ENCODE measurements at regions not wholly inside any gene's neighbourhood (a gene's known extent, or its start where the extent isn't known, plus 50 kb on each side); places are given as distances from the start of the nearest gene placed in this dataset.
A peak's percentile ranks its signal among the peaks of the same experiment; 100 is the strongest.

DNA sequence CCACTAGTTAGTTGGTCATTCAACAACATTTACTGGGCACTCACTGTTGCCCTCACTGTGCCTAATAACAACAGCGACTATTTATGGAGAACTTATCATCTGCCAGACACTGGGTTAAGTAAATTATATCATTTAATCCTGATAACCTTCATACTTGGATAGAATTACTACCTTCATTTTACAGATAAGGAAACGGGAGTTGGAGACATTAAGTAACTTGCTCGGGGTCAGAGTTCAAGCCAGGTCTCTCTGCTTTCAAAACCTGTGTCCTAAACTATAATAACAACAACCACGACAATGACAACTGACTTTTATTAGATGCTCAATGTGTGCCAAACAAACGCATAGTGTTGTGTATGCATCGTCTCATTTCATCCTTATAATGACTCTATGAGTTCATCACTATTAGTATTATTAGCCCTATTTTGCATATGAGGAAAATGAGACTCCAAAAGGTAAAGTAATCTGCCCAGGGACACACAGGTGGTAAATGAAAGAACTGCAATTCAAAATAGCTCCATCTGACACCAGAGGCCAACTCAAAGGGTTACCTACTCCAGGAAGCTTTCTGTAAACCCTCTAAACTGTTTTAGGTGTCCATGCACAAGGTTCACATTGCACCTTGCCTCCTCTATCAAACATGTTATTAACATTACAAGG is 98.4 kb upstream of the ACSL4 start:
- Histone ChIP-seq H3K36me3 (no peaks in the 10 kb centered on the region), H3K4me1 (no peaks in the 10 kb centered on the region), H3K9me3 (no peaks in the 10 kb centered on the region), H3K27ac (no peak overlapping the region), H3K4me3 (no peak overlapping the region), H3K27me3 (no peaks in the 10 kb centered on the region)
- DNase-seq (ENCODE audit: extremely low spot score in 2 of 2), result no peak
- intact Hi-C loops (cut with DNase I), result no loop called here
- TF ChIP-seq, protein P1, sequence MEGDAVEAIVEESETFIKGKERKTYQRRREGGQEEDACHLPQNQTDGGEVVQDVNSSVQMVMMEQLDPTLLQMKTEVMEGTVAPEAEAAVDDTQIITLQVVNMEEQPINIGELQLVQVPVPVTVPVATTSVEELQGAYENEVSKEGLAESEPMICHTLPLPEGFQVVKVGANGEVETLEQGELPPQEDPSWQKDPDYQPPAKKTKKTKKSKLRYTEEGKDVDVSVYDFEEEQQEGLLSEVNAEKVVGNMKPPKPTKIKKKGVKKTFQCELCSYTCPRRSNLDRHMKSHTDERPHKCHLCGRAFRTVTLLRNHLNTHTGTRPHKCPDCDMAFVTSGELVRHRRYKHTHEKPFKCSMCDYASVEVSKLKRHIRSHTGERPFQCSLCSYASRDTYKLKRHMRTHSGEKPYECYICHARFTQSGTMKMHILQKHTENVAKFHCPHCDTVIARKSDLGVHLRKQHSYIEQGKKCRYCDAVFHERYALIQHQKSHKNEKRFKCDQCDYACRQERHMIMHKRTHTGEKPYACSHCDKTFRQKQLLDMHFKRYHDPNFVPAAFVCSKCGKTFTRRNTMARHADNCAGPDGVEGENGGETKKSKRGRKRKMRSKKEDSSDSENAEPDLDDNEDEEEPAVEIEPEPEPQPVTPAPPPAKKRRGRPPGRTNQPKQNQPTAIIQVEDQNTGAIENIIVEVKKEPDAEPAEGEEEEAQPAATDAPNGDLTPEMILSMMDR (IDR thresholded peaks at IDR 0.05), result no peak
- TF ChIP-seq POLR2AphosphoS5 (IDR thresholded peaks at IDR 0.05; ENCODE audit: insufficient read depth in 1 of 2, low read depth in 1 of 2) (no peak), POLR2A (IDR thresholded peaks at IDR 0.05) (no peak)

DNA sequence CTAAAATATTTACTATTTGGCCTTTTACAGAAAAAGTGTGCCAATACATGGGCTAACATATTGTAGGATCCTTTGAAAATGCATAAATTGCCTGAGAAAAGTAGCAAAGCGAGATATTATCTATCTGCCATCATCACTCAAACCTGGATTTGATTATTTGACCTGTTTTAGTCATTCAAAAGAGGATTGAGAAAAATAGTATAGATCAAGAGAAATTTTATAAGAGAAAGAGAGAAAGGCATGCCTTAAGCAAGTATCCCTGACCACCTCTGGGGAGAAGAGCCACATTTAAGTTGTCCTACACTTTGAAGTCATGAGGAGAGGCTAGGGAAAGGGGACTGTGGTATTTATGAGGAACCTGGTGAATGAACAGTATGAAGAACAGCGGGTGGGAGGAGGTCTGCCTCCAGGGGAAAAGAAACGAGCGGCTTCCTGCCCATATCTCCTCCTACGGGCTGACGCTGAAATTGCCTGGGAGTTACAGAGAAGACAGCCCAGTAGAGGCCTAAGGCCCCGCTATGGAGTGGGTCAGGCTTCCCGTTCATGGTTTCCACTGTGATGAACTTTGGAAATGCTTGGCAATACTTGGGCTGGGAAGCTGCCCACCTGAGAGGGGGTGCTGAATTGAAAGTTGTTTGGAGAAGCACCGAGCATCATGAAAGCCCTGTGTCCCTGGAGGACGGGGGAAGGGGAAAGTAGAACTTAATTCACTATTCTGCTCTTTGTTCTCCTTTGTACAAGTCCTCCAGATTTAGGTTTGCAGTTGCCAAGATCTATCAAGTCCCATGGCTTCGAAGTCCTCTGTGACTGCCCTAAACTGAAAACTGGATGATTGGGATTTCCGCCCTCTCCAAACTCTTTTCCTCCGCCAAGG is 106.9 kb upstream of the ACSL4 start:
- Histone ChIP-seq H3K4me1 (no peaks in the 10 kb centered on the region), H3K36me3 (no peaks in the 10 kb centered on the region), H3K4me3 (no peak overlapping the region), H3K9me3 (no peaks in the 10 kb centered on the region), H3K27ac (no peak overlapping the region), H3K27me3 (no peaks in the 10 kb centered on the region)
- intact Hi-C loops (cut with DNase I), result no loop called here
- DNase-seq (ENCODE audit: extremely low spot score in 2 of 2), result no peak
- no peak for TF ChIP-seq POLR2A (IDR thresholded peaks at IDR 0.05)
- no peak for TF ChIP-seq POLR2AphosphoS5 (IDR thresholded peaks at IDR 0.05; ENCODE audit: insufficient read depth in 1 of 2, low read depth in 1 of 2)
- TF ChIP-seq, protein P1 (IDR thresholded peaks at IDR 0.05), result no peak

DNA sequence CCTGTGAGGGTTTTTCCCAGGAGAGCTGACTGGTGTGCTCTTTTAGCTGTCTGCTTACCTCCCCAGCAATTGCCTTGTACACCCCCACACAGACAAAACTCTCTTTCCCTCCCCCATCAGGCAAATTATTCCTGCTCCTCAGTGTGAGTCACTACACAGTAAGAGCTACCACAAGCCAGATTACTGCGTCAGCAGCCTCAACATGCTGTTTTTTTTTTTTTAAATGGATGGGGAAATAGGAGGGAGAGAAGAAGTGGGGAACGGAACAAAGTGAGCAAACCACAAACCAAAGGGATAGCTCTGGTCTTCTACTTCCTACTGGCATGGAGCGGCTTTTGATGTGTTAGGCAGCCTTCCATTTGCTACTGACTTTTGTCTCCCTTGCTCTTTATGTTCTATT is 107.5 kb upstream of the ACSL4 start:
- no peaks in the 10 kb centered on the region for H3K27me3 ChIP-seq
- no peaks in the 10 kb centered on the region for H3K4me1 ChIP-seq
- H3K4me3 ChIP-seq, result no peak overlapping the region
- peak overlapping the region; percentile 28 for H3K27ac ChIP-seq
- TF ChIP-seq POLR2AphosphoS5 (IDR thresholded peaks at IDR 0.05; ENCODE audit: insufficient read depth in 1 of 2, low read depth in 1 of 2) (peak in 1 of 2 donors; percentile 59), POLR2A (IDR thresholded peaks at IDR 0.05) (no peak)
- TF ChIP-seq, protein P1 (IDR thresholded peaks at IDR 0.05), result no peak
- no peaks in the 10 kb centered on the region for H3K9me3 ChIP-seq
- no peak for DNase-seq (ENCODE audit: extremely low spot score in 2 of 2)
- intact Hi-C loops (cut with DNase I), result no loop called here
- no peaks in the 10 kb centered on the region for H3K36me3 ChIP-seq

DNA sequence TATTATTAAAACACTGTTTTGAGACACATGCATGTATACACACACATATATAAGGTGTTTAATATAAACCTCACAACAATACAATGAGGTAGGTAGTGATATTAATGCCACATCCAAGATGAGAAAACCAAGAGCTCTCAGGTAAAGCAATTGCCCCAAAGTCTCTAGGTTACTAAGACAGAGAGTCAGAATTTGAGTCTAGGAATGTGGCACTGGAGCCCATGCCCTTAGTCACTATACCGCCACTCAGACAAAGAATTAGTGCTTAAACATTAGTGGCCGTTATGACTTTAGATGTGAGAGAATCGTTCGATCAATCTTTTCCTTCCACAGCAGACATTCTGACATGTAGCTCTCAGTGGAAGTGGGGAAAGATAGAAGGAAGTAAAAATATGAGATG is 108.2 kb upstream of the ACSL4 start:
- no peaks in the 10 kb centered on the region for H3K27me3 ChIP-seq
- intact Hi-C loops (cut with DNase I), result no loop called here
- no peak overlapping the region for H3K4me3 ChIP-seq
- no peak for DNase-seq (ENCODE audit: extremely low spot score in 2 of 2)
- H3K9me3 ChIP-seq, result no peaks in the 10 kb centered on the region
- H3K4me1 ChIP-seq, result no peaks in the 10 kb centered on the region
- no peaks in the 10 kb centered on the region for H3K36me3 ChIP-seq
- peak overlapping the region; percentile 28 for H3K27ac ChIP-seq
- TF ChIP-seq POLR2A (IDR thresholded peaks at IDR 0.05) (no peak), POLR2AphosphoS5 (IDR thresholded peaks at IDR 0.05; ENCODE audit: insufficient read depth in 1 of 2, low read depth in 1 of 2) (no peak)
- TF ChIP-seq, protein P1 (IDR thresholded peaks at IDR 0.05), result no peak
